ENCODE measurements at regions not wholly inside any gene's neighbourhood (a gene's known extent, or its start where the extent isn't known, plus 50 kb on each side); places are given as distances from the start of the nearest gene placed in this dataset.
A peak's percentile ranks its signal among the peaks of the same experiment; 100 is the strongest.

DNA sequence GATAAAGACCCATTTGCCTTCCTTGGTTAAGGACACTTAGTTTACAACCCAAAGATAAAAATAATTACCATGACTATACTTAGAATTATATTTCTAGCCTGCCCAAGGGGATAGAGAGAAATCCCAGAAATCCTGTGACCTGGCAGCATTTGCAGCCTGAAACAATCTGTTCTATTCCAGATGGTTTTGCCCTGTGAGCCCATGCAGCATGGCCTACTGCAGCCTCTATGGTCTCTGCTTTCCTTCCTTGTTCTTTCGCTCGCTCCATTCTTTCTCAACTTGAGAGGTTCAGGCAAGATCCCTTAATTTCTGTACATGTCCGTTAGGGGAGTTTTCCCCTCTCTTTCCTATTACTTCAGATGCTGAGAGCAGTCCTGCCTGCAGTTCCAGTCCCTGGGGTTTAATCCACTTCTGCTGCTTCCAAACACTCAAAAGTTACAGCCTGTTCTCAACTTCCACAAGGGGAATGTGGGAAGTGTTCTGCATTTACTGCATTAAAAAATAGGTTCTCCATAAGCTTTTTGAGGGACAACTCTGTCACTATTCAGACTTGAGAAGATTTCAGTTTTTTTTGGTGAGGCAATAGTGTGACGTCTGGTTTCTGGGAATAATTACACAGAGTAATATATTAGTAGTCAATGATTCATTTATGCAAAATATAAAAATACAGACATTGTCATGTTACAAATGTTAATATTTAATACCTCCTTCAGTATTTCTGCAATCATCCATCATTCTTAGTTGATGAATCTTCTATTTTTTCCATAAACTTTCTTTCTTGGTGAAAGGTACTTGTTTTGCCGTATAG, 80.3 kb downstream of the CDCA7 start:
- no peaks in the 10 kb centered on the region for H3K9me3 ChIP-seq (ENCODE audit: low read depth)
- H3K4me3 ChIP-seq = no peak overlapping the region
- H3K27ac ChIP-seq = no peak overlapping the region
- H3K27me3 ChIP-seq = no peaks in the 10 kb centered on the region
- no peaks in the 10 kb centered on the region for H3K36me3 ChIP-seq
- H3K4me1 ChIP-seq (ENCODE audit: low read depth) = no peaks in the 10 kb centered on the region
- TF ChIP-seq, protein P1, sequence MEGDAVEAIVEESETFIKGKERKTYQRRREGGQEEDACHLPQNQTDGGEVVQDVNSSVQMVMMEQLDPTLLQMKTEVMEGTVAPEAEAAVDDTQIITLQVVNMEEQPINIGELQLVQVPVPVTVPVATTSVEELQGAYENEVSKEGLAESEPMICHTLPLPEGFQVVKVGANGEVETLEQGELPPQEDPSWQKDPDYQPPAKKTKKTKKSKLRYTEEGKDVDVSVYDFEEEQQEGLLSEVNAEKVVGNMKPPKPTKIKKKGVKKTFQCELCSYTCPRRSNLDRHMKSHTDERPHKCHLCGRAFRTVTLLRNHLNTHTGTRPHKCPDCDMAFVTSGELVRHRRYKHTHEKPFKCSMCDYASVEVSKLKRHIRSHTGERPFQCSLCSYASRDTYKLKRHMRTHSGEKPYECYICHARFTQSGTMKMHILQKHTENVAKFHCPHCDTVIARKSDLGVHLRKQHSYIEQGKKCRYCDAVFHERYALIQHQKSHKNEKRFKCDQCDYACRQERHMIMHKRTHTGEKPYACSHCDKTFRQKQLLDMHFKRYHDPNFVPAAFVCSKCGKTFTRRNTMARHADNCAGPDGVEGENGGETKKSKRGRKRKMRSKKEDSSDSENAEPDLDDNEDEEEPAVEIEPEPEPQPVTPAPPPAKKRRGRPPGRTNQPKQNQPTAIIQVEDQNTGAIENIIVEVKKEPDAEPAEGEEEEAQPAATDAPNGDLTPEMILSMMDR (IDR thresholded peaks at IDR 0.05; ENCODE audit: low read depth, low read length) = no peak
- no peak for DNase-seq (ENCODE audit: low read depth in 1 of 2, low spot score in 1 of 2)

DNA sequence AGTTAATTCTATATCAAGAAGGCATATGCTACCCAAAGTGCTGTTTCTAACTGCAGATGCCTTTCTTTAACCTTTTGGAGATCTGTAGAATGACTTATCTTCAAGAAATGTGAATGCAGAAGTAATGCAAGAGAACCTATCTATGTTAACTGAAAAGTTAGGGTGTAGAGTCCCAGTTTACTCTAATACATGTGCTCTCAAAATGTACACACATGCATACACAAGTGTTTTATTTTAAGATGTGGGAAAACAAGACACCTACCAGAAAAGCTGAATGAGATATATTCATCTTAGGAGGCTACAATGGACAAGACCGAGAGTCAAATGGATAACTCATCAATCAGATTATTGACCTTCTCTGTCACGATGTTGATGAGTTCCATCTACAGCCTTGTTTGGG, 80.9 kb downstream of the CDCA7 start:
- Histone ChIP-seq H3K9me3 (ENCODE audit: low read depth) (no peaks in the 10 kb centered on the region), H3K36me3 (no peaks in the 10 kb centered on the region), H3K4me3 (no peak overlapping the region), H3K4me1 (ENCODE audit: low read depth) (no peaks in the 10 kb centered on the region), H3K27ac (no peak overlapping the region), H3K27me3 (no peaks in the 10 kb centered on the region)
- TF ChIP-seq, protein P1 (IDR thresholded peaks at IDR 0.05; ENCODE audit: low read depth, low read length) = no peak
- DNase-seq (ENCODE audit: low read depth in 1 of 2, low spot score in 1 of 2) = no peak

DNA sequence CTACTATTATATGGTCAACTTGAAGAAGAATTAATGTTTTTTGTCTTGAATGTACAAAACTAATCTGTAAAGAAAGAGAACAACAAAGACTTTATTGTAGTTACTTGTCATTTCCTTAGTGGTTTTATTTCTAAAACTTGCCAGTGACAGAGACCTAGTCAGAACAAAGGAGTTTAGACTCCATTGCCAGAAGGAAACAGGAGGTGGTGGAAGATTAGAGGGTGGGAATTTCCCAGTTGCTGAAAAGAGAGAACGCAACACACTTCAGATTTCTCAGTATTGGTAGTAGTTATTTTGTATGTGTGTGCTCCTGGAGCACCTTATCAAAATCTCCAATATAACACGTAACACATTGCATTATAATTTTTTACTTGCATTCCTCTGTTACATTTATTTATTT, 81.4 kb downstream of the CDCA7 start:
- H3K27ac ChIP-seq = no peak overlapping the region
- no peak overlapping the region for H3K4me3 ChIP-seq
- peak in 1 of 2 donors; percentile 34 for DNase-seq (ENCODE audit: low read depth in 1 of 2, low spot score in 1 of 2)
- no peaks in the 10 kb centered on the region for H3K36me3 ChIP-seq
- TF ChIP-seq, protein P1 (IDR thresholded peaks at IDR 0.05; ENCODE audit: low read depth, low read length) = no peak
- no peaks in the 10 kb centered on the region for H3K9me3 ChIP-seq (ENCODE audit: low read depth)
- H3K4me1 ChIP-seq (ENCODE audit: low read depth) = no peaks in the 10 kb centered on the region
- no peaks in the 10 kb centered on the region for H3K27me3 ChIP-seq

DNA sequence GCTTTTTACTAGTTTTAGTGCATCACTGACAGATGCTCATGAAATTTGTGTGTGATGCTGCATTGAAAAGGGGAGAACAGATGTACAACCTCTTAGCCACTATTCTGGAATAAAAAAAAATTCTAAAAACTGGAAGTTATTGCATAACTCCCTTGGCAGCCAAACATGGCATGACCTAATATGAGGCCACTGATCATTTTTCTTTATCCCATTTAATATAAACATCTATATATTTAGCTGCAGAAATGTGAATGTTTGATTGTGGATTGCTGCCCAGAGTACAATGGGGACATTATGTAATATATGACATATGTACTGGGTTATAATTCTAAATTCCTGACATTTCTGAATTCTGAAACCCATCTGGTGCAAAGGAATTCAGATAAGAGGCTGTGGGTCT, 86.5 kb downstream of the CDCA7 start:
- Histone ChIP-seq H3K27me3 (no peaks in the 10 kb centered on the region), H3K4me1 (ENCODE audit: low read depth) (no peaks in the 10 kb centered on the region), H3K4me3 (no peak overlapping the region), H3K36me3 (no peaks in the 10 kb centered on the region), H3K9me3 (ENCODE audit: low read depth) (no peaks in the 10 kb centered on the region), H3K27ac (no peak overlapping the region)
- TF ChIP-seq, protein P1 (IDR thresholded peaks at IDR 0.05; ENCODE audit: low read depth, low read length) = no peak
- DNase-seq (ENCODE audit: low read depth in 1 of 2, low spot score in 1 of 2) = peak in 1 of 2 donors; percentile 65

DNA sequence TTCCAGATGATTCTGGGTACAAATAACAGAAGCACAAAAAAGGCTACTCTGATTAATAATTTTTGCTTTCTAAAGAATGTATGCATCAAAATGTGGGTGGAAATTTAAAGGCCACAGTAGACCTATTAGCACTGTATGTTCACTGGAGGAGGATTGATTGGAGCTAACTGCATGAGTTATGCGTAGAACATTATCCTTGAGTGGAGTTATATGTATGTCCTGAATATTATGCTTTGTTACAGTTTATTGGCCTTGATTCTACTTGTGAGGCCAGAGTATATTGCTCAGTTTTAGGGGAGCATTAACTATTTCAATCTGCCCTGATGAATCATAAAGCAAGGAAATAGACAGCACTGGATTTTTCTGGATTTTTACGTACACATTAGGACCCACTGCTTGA, 87.9 kb downstream of the CDCA7 start:
- H3K27ac ChIP-seq = no peak overlapping the region
- H3K4me3 ChIP-seq = no peak overlapping the region
- H3K4me1 ChIP-seq (ENCODE audit: low read depth) = no peaks in the 10 kb centered on the region
- no peak for DNase-seq (ENCODE audit: low read depth in 1 of 2, low spot score in 1 of 2)
- no peaks in the 10 kb centered on the region for H3K36me3 ChIP-seq
- no peaks in the 10 kb centered on the region for H3K9me3 ChIP-seq (ENCODE audit: low read depth)
- no peaks in the 10 kb centered on the region for H3K27me3 ChIP-seq
- TF ChIP-seq, protein P1 (IDR thresholded peaks at IDR 0.05; ENCODE audit: low read depth, low read length) = no peak

Data from cardiac muscle cell (in vitro differentiated cells and primary cell).